Neural cell (in vitro differentiated cells): ENCODE measurements at regions not wholly inside any gene's neighbourhood (a gene's known extent, or its start where the extent isn't known, plus 50 kb on each side); places are given as distances from the start of the nearest gene placed in this dataset.

ENCODE experiments used
- H2AFZ ChIP-seq: fragments of 200-600, 300-800 bp; sonication (generic), shearing (Covaris generic); 2 replicates; pipeline ENCODE4 v1.6.0; 2014; ENCODE audit warnings: low read depth, mild to moderate bottlenecking, antibody characterized with exemption, low read length, moderate library complexity
- H3F3A ChIP-seq: fragments of 200-600 bp; shearing (Covaris generic); 2 replicates; pipeline ENCODE4 v1.6.1; 2016; ENCODE audit warnings: mild to moderate bottlenecking, moderate library complexity, mixed read lengths, antibody characterized with exemption, low read length; ENCODE audit not compliant: insufficient read depth, poor library complexity, severe bottlenecking
- H3K27ac ChIP-seq: fragments of 200-600, 300-800 bp; sonication (generic), shearing (Covaris generic); 2 replicates; pipeline ENCODE4 v1.5.1; 2014; ENCODE audit warnings: mild to moderate bottlenecking, low read length, moderate library complexity
- H3K27me3 ChIP-seq: fragments of 300-800, 200-600 bp; sonication (generic), shearing (Covaris generic); 2 replicates; pipeline ENCODE4 v1.6.0; 2014; ENCODE audit warnings: mild to moderate bottlenecking, low read depth, low read length, moderate library complexity; ENCODE audit not compliant: insufficient read depth
- H3K36me3 ChIP-seq: fragments of 300-800, 200-600 bp; sonication (generic), shearing (Covaris generic); 2 replicates; pipeline ENCODE4 v1.5.1; 2014; ENCODE audit warnings: mild to moderate bottlenecking, antibody characterized with exemption, low read length, moderate library complexity; ENCODE audit not compliant: insufficient read depth
- H3K4me2 ChIP-seq: fragments of 300-800, 200-600 bp; sonication (generic), shearing (Covaris generic); 2 replicates; pipeline ENCODE4 v1.6.0; 2014; ENCODE audit warnings: mild to moderate bottlenecking, low read length
- H3K4me3 ChIP-seq: fragments of 300-800, 200-600 bp; sonication (generic), shearing (Covaris generic); 2 replicates; pipeline ENCODE4 v1.5.1; 2014; ENCODE audit warnings: mild to moderate bottlenecking, low read length, moderate library complexity
- H3K79me2 ChIP-seq: fragments of 200-600 bp; shearing (Covaris generic); replicated peaks from 2 replicates; pipeline ENCODE4 v1.6.0; 2014; ENCODE audit warnings: mild to moderate bottlenecking, low read length, moderate library complexity; ENCODE audit not compliant: insufficient read depth
- H3K9ac ChIP-seq: fragments of 300-800, 200-600 bp; sonication (generic), shearing (Covaris generic); 2 replicates; pipeline ENCODE4 v1.6.1; 2016; ENCODE audit warnings: mild to moderate bottlenecking, low read length, mixed read lengths
- H3K9me2 ChIP-seq: fragments of 200-600 bp; shearing (Covaris generic); 2 replicates; pipeline ENCODE4 v1.6.1; 2016; ENCODE audit warnings: mild to moderate bottlenecking, low read length, mixed read lengths; ENCODE audit not compliant: insufficient read depth
- H3K9me3 ChIP-seq: fragments of 200-600, 300-800 bp; sonication (generic), shearing (Covaris generic); 2 replicates; pipeline ENCODE4 v1.6.1; 2016; ENCODE audit warnings: mild to moderate bottlenecking, mixed run types, low read length, moderate library complexity, mixed read lengths
- H4K20me1 ChIP-seq: fragments of 200-600 bp; shearing (Covaris generic); 2 replicates; pipeline ENCODE4 v1.6.1; 2016; ENCODE audit warnings: mild to moderate bottlenecking, mixed run types; ENCODE audit not compliant: insufficient read depth
- CTCF ChIP-seq: fragments of 450-650 bp; IDR thresholded peaks from 2 replicates; pipeline ENCODE4 v1.5.1; 2014; ENCODE audit warnings: antibody characterized with exemption, mild to moderate bottlenecking, moderate library complexity; ENCODE audit not compliant: poor library complexity, severe bottlenecking
- EP300 ChIP-seq: fragments of 450-650 bp; conservative IDR thresholded peaks from 2 replicates; pipeline ENCODE4 v1.6.1; 2014; ENCODE audit warnings: antibody characterized with exemption, mild to moderate bottlenecking, moderate library complexity; ENCODE audit not compliant: poor library complexity, severe bottlenecking
- EZH2 ChIP-seq: fragments of 200-600, 300-800 bp; shearing (Covaris generic), sonication (generic); IDR thresholded peaks from 2 replicates; pipeline ENCODE4 v1.6.1; 2014; ENCODE audit warnings: antibody characterized with exemption, low read length, borderline replicate concordance, mild to moderate bottlenecking; ENCODE audit not compliant: insufficient read depth, poor library complexity, severe bottlenecking
- MXI1 ChIP-seq: fragments of 450-650 bp; conservative IDR thresholded peaks from 2 replicates; pipeline ENCODE4 v1.6.1; 2014; ENCODE audit warnings: antibody characterized with exemption, mild to moderate bottlenecking; ENCODE audit not compliant: poor library complexity, severe bottlenecking
- POLR2AphosphoS5 ChIP-seq: IDR thresholded peaks from 2 replicates; pipeline ENCODE4 v1.6.1; 2012
- RAD21 ChIP-seq: fragments of 450-650 bp; conservative IDR thresholded peaks from 2 replicates; pipeline ENCODE4 v1.6.1; 2014; ENCODE audit warnings: antibody characterized with exemption, mild to moderate bottlenecking, moderate library complexity
- REST ChIP-seq: IDR thresholded peaks from 2 replicates; pipeline ENCODE4 v1.6.1; 2012; ENCODE audit warnings: borderline replicate concordance
- SMC3 ChIP-seq: fragments of 450-650 bp; conservative IDR thresholded peaks from 2 replicates; pipeline ENCODE4 v1.6.1; 2014; ENCODE audit warnings: antibody characterized with exemption, mild to moderate bottlenecking, moderate library complexity; ENCODE audit not compliant: poor library complexity
- TAF1 ChIP-seq: IDR thresholded peaks from 2 replicates; pipeline ENCODE4 v1.6.1; 2012; ENCODE audit warnings: low read depth

- no peaks in the 10 kb centered on the region for H3K9me3 ChIP-seq
- H3K4me2 ChIP-seq: no peak overlapping the region
- H3K9me2 ChIP-seq: no peaks in the 10 kb centered on the region
- no peak for TF ChIP-seq MXI1
- no peak for TF ChIP-seq EZH2
- no peak for TF ChIP-seq TAF1
- no peak for TF ChIP-seq RAD21
- TF ChIP-seq EP300: no peak
- H3K27ac ChIP-seq: no peak overlapping the region
- H3K9ac ChIP-seq: no peak overlapping the region
- no peaks in the 10 kb centered on the region for H3F3A ChIP-seq
- no peaks in the 10 kb centered on the region for H3K79me2 ChIP-seq
- no peak overlapping the region for H2AFZ ChIP-seq
- H4K20me1 ChIP-seq: no peaks in the 10 kb centered on the region
- no peaks in the 10 kb centered on the region for H3K27me3 ChIP-seq
- no peak overlapping the region for H3K4me3 ChIP-seq
- no peaks in the 10 kb centered on the region for H3K36me3 ChIP-seq
Measured at GRCh38 chr7:130900471-130901076, 166.6 kb upstream of the KLF14 start.

DNA sequence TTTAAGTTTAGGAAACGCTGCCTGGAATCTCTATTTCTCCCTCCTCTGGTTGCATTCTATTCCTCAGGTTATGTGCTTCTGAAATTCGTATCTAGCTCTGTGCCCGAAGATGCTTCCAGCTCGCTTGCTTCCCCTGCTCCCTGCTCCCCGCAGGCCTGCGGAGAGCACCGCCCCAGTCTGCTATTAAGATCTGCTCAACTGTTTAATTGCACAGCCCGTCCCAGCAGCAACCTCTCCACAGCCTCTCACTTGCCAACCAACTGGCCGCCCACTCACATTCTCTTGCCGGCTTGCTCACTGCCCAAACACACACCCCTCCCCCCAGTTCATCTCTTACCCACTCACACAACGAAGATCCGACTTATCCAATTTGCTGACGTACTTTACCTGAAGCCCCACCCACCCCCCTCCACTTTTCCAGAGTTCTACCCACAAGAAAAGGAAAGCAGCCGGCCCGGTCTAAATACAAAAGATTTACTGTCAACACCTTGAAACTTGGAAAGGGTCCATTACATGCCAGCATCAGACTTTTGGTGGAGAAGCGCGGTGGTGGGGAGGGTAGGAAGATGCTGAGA is 167.3 kb upstream of the KLF14 start:
- no peaks in the 10 kb centered on the region for H3K27me3 ChIP-seq
- no peak overlapping the region for H2AFZ ChIP-seq
- no peaks in the 10 kb centered on the region for H3K36me3 ChIP-seq
- no peak overlapping the region for H3K27ac ChIP-seq
- H3K9ac ChIP-seq: no peak overlapping the region
- no peak overlapping the region for H3K4me3 ChIP-seq
- no peaks in the 10 kb centered on the region for H3K9me2 ChIP-seq
- H3K4me2 ChIP-seq: no peak overlapping the region
- H3K79me2 ChIP-seq: no peaks in the 10 kb centered on the region
- H4K20me1 ChIP-seq: no peaks in the 10 kb centered on the region
- TF ChIP-seq TAF1: no peak
- no peaks in the 10 kb centered on the region for H3F3A ChIP-seq
- no peaks in the 10 kb centered on the region for H3K9me3 ChIP-seq

DNA sequence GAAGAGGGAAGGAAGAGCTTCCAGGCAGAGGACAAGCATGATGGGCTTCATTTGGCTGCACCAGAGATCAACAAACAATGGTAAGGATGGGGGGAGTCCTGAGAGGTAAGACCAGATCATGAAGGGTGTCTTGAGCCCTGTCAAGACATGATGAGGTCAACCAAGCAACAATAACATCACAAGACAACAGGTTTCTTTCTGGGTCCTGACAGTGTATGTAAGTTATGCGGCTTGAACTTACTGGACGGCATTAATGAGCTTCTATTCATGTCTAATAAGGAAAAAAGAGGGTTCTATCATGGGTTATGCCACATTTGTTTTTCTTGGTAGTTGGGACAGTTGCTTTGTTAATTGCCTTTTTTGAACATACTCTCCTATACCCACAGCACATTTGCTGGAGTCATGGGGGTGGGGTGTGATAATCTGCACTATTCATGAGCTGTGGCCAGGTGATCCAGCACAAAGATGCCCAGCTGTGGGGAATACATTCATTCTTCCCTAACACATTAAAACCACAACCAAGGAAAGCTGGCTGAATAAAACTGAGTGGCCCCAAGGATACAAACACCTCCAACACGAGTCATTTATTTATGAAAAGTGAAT is 168.8 kb upstream of the KLF14 start:
- H3K9ac ChIP-seq: no peak overlapping the region
- H3F3A ChIP-seq: no peaks in the 10 kb centered on the region
- no peak overlapping the region for H3K4me2 ChIP-seq
- no peak overlapping the region for H3K4me3 ChIP-seq
- TF ChIP-seq EZH2 (no peak), REST (no peak), RAD21 (no peak), SMC3 (no peak), POLR2AphosphoS5 (no peak), TAF1 (no peak), CTCF (no peak), MXI1 (no peak), EP300 (no peak)
- H3K27me3 ChIP-seq: no peaks in the 10 kb centered on the region
- no peaks in the 10 kb centered on the region for H3K79me2 ChIP-seq
- H3K36me3 ChIP-seq: no peaks in the 10 kb centered on the region
- no peaks in the 10 kb centered on the region for H3K9me2 ChIP-seq
- H3K27ac ChIP-seq: no peak overlapping the region
- H2AFZ ChIP-seq: no peak overlapping the region
- no peaks in the 10 kb centered on the region for H3K9me3 ChIP-seq
- H4K20me1 ChIP-seq: no peaks in the 10 kb centered on the region
